ENCODE measurements at regions not wholly inside any gene's neighbourhood (a gene's known extent, or its start where the extent isn't known, plus 50 kb on each side); places are given as distances from the start of the nearest gene placed in this dataset.

- Histone ChIP-seq H3K4me1 (ENCODE audit: control insufficient read depth, insufficient read depth, low read length) (no peaks in the 10 kb centered on the region), H3K9me3 (ENCODE audit: control insufficient read depth, low read depth, low read length) (no peaks in the 10 kb centered on the region)
- WGBS (ENCODE audit: insufficient coverage, low lambda C conversion rate), result no CpG with 5 or more reads among the region's 2 CpGs
Measured at GRCh38 chr11:103622296-103622695, 414.1 kb upstream of the DDI1 start.

GRCh38 chr11:103623933-103624332 lies 412.5 kb upstream of the DDI1 start:
- 67% methylated on average over 1 of the region's 1 CpG for WGBS (ENCODE audit: insufficient coverage, low lambda C conversion rate)
- Histone ChIP-seq H3K4me1 (ENCODE audit: control insufficient read depth, insufficient read depth, low read length) (no peaks in the 10 kb centered on the region), H3K36me3 (ENCODE audit: control insufficient read depth, insufficient read depth, low read length) (no peaks in the 10 kb centered on the region), H3K4me3 (ENCODE audit: low read length) (no peak overlapping the region), H3K27me3 (ENCODE audit: control insufficient read depth, insufficient read depth, low read length) (no peaks in the 10 kb centered on the region), H3K9me3 (ENCODE audit: control insufficient read depth, low read depth, low read length) (no peaks in the 10 kb centered on the region), H3K27ac (ENCODE audit: low read length) (no peak overlapping the region)
- DNase-seq, result no peak

More at GRCh38 chr11:103622296-103622695, 414.1 kb upstream of the DDI1 start:
- Histone ChIP-seq H3K27me3 (ENCODE audit: control insufficient read depth, insufficient read depth, low read length) (no peaks in the 10 kb centered on the region), H3K27ac (ENCODE audit: low read length) (no peak overlapping the region), H3K36me3 (ENCODE audit: control insufficient read depth, insufficient read depth, low read length) (no peaks in the 10 kb centered on the region), H3K4me3 (ENCODE audit: low read length) (no peak overlapping the region)
- no peak for DNase-seq

GRCh38 chr11:103624708-103625623 lies 411.5 kb upstream of the DDI1 start:
- H3K27ac ChIP-seq (ENCODE audit: low read length), result no peak overlapping the region
- no peaks in the 10 kb centered on the region for H3K36me3 ChIP-seq (ENCODE audit: control insufficient read depth, insufficient read depth, low read length)
- no peaks in the 10 kb centered on the region for H3K27me3 ChIP-seq (ENCODE audit: control insufficient read depth, insufficient read depth, low read length)
- H3K4me3 ChIP-seq (ENCODE audit: low read length), result no peak overlapping the region
- H3K4me1 ChIP-seq (ENCODE audit: control insufficient read depth, insufficient read depth, low read length), result no peaks in the 10 kb centered on the region
- H3K9me3 ChIP-seq (ENCODE audit: control insufficient read depth, low read depth, low read length), result no peaks in the 10 kb centered on the region
- DNase-seq, result no peak
- 100% methylated on average over 3 of the region's 5 CpGs for WGBS (ENCODE audit: insufficient coverage, low lambda C conversion rate)

- no peaks in the 10 kb centered on the region for H3K9me3 ChIP-seq (ENCODE audit: control insufficient read depth, low read depth, low read length)
- WGBS (ENCODE audit: insufficient coverage, low lambda C conversion rate), result no CpG with 5 or more reads among the region's 1 CpG
- no peak for DNase-seq
- no peak overlapping the region for H3K4me3 ChIP-seq (ENCODE audit: low read length)
- H3K4me1 ChIP-seq (ENCODE audit: control insufficient read depth, insufficient read depth, low read length), result no peaks in the 10 kb centered on the region
- H3K27me3 ChIP-seq (ENCODE audit: control insufficient read depth, insufficient read depth, low read length), result no peaks in the 10 kb centered on the region
- no peaks in the 10 kb centered on the region for H3K36me3 ChIP-seq (ENCODE audit: control insufficient read depth, insufficient read depth, low read length)
- H3K27ac ChIP-seq (ENCODE audit: low read length), result no peak overlapping the region
Measured at GRCh38 chr11:103625624-103625965, 410.8 kb upstream of the DDI1 start.

GRCh38 chr11:103628121-103628520 lies 408.3 kb upstream of the DDI1 start:
- Histone ChIP-seq H3K27ac (ENCODE audit: low read length) (no peak overlapping the region), H3K4me1 (ENCODE audit: control insufficient read depth, insufficient read depth, low read length) (no peaks in the 10 kb centered on the region), H3K4me3 (ENCODE audit: low read length) (no peak overlapping the region), H3K36me3 (ENCODE audit: control insufficient read depth, insufficient read depth, low read length) (no peaks in the 10 kb centered on the region), H3K9me3 (ENCODE audit: control insufficient read depth, low read depth, low read length) (no peaks in the 10 kb centered on the region), H3K27me3 (ENCODE audit: control insufficient read depth, insufficient read depth, low read length) (no peaks in the 10 kb centered on the region)
- WGBS (ENCODE audit: insufficient coverage, low lambda C conversion rate), result 40% methylated on average over 1 of the region's 4 CpGs
- no peak for DNase-seq

GRCh38 chr11:103631841-103632240 lies 404.6 kb upstream of the DDI1 start:
- no peak for DNase-seq
- WGBS (ENCODE audit: insufficient coverage, low lambda C conversion rate), result no CpG with 5 or more reads among the region's 1 CpG

GRCh38 chr11:103633068-103633788 lies 403.2 kb upstream of the DDI1 start:
- no CpG with 5 or more reads among the region's 1 CpG for WGBS (ENCODE audit: insufficient coverage, low lambda C conversion rate)
- peaks cover 3% of the 10 kb centered on the region for H3K27me3 ChIP-seq (ENCODE audit: control insufficient read depth, insufficient read depth, low read length)
- no peaks in the 10 kb centered on the region for H3K36me3 ChIP-seq (ENCODE audit: control insufficient read depth, insufficient read depth, low read length)
- no peaks in the 10 kb centered on the region for H3K9me3 ChIP-seq (ENCODE audit: control insufficient read depth, low read depth, low read length)
- H3K4me3 ChIP-seq (ENCODE audit: low read length), result no peak overlapping the region
- no peak overlapping the region for H3K27ac ChIP-seq (ENCODE audit: low read length)
- no peak for DNase-seq
- no peaks in the 10 kb centered on the region for H3K4me1 ChIP-seq (ENCODE audit: control insufficient read depth, insufficient read depth, low read length)

More at GRCh38 chr11:103631841-103632240, 404.6 kb upstream of the DDI1 start:
- Histone ChIP-seq H3K27ac (ENCODE audit: low read length) (no peak overlapping the region), H3K4me3 (ENCODE audit: low read length) (no peak overlapping the region), H3K9me3 (ENCODE audit: control insufficient read depth, low read depth, low read length) (no peaks in the 10 kb centered on the region), H3K27me3 (ENCODE audit: control insufficient read depth, insufficient read depth, low read length) (no peaks in the 10 kb centered on the region), H3K36me3 (ENCODE audit: control insufficient read depth, insufficient read depth, low read length) (no peaks in the 10 kb centered on the region), H3K4me1 (ENCODE audit: control insufficient read depth, insufficient read depth, low read length) (no peaks in the 10 kb centered on the region)

- no peaks in the 10 kb centered on the region for H3K36me3 ChIP-seq (ENCODE audit: control insufficient read depth, insufficient read depth, low read length)
- H3K9me3 ChIP-seq (ENCODE audit: control insufficient read depth, low read depth, low read length), result no peaks in the 10 kb centered on the region
- H3K27me3 ChIP-seq (ENCODE audit: control insufficient read depth, insufficient read depth, low read length), result peaks cover 3% of the 10 kb centered on the region
- no peak overlapping the region for H3K4me3 ChIP-seq (ENCODE audit: low read length)
- DNase-seq, result no peak
- H3K4me1 ChIP-seq (ENCODE audit: control insufficient read depth, insufficient read depth, low read length), result no peaks in the 10 kb centered on the region
- no peak overlapping the region for H3K27ac ChIP-seq (ENCODE audit: low read length)
- WGBS (ENCODE audit: insufficient coverage, low lambda C conversion rate), result no CpG with 5 or more reads among the region's 3 CpGs
Measured at GRCh38 chr11:103633819-103634590, 402.4 kb upstream of the DDI1 start.

- H3K4me1 ChIP-seq (ENCODE audit: control insufficient read depth, insufficient read depth, low read length), result no peaks in the 10 kb centered on the region
- H3K27ac ChIP-seq (ENCODE audit: low read length), result no peak overlapping the region
- no peak for DNase-seq
- peaks cover 3% of the 10 kb centered on the region for H3K27me3 ChIP-seq (ENCODE audit: control insufficient read depth, insufficient read depth, low read length)
- H3K4me3 ChIP-seq (ENCODE audit: low read length), result no peak overlapping the region
- no peaks in the 10 kb centered on the region for H3K9me3 ChIP-seq (ENCODE audit: control insufficient read depth, low read depth, low read length)
- WGBS (ENCODE audit: insufficient coverage, low lambda C conversion rate), result no CpG with 5 or more reads among the region's 6 CpGs
- H3K36me3 ChIP-seq (ENCODE audit: control insufficient read depth, insufficient read depth, low read length), result no peaks in the 10 kb centered on the region
Measured at GRCh38 chr11:103636232-103636631, 400.2 kb upstream of the DDI1 start.

- WGBS (ENCODE audit: insufficient coverage, low lambda C conversion rate), result no CpG with 5 or more reads among the region's 2 CpGs
- H3K9me3 ChIP-seq (ENCODE audit: control insufficient read depth, low read depth, low read length), result no peaks in the 10 kb centered on the region
- DNase-seq, result no peak
- no peak overlapping the region for H3K4me3 ChIP-seq (ENCODE audit: low read length)
- peaks cover 3% of the 10 kb centered on the region for H3K27me3 ChIP-seq (ENCODE audit: control insufficient read depth, insufficient read depth, low read length)
- H3K4me1 ChIP-seq (ENCODE audit: control insufficient read depth, insufficient read depth, low read length), result no peaks in the 10 kb centered on the region
- no peak overlapping the region for H3K27ac ChIP-seq (ENCODE audit: low read length)
- no peaks in the 10 kb centered on the region for H3K36me3 ChIP-seq (ENCODE audit: control insufficient read depth, insufficient read depth, low read length)
Measured at GRCh38 chr11:103637295-103637694, 399.1 kb upstream of the DDI1 start.

Measured in large intestine (tissue), 3 donors.